ENCODE measurements at regions not wholly inside any gene's neighbourhood (a gene's known extent, or its start where the extent isn't known, plus 50 kb on each side); places are given as distances from the start of the nearest gene placed in this dataset.
"Not testable (repeated sequence)": the region's sequence is repeated elsewhere in the genome, so short reads cannot be mapped to it uniquely, and the experiment has no call there.

DNA sequence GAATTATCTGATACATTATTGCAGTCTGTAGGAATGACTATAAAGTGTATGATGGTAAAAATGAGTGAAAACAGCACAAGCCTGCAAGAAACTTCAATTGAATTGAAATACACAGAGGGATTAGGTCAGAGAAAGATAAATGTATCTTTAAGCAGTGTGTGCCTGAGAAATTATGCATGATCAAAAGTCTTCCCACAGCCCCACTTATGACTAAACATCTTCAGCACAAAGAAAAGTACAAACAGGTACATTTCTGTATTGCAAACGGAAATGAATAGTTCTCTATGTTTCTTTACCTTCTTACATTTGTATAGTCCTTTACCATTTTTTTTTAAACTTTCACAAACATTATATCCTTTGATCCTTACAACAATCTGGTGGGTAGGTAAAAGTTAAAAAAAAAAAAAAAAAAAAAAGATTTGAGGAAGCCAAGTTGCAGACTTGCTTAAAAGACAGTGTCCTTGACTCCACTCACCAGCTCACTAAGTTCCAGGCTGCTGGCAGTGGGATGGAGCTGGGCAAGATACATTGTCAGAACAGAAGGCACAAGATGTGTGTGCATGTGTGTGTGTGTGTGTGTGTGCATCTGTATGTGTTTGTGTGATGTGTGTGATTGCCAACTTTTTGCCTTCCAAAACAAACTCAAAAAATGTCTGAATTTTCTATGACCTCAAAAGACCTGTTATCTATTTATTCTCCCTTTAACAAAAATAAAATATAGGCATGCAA, 423.7 kb upstream of the ACVR2A start:
- Histone ChIP-seq H3K9me3 (ENCODE audit: control insufficient read depth, insufficient read depth, low read depth, low read length) (no peaks in the 10 kb centered on the region), H3K27me3 (ENCODE audit: control insufficient read depth, insufficient read depth, low read length) (no peaks in the 10 kb centered on the region), H3K4me1 (ENCODE audit: control insufficient read depth, extremely low read depth, insufficient read depth, low read length) (no peaks in the 10 kb centered on the region), H3K36me3 (ENCODE audit: control insufficient read depth, insufficient read depth, low read length) (no peaks in the 10 kb centered on the region), H3K4me3 (replicated peaks in 1 of 4; ENCODE audit: control extremely low read depth in 1 of 4, insufficient read depth in 1 of 4, low read depth in 3 of 4, low read length in 4 of 4) (no peak overlapping the region), H3K4me2 (ENCODE audit: extremely low read depth, insufficient read depth, low read length) (no peak overlapping the region), H3K9ac (ENCODE audit: insufficient read depth, low read length) (no peak overlapping the region), H2AFZ (ENCODE audit: low read length) (no peak overlapping the region), H3K27ac (ENCODE audit: insufficient read depth, low read length) (no peak overlapping the region), H4K20me1 (ENCODE audit: control insufficient read depth, extremely low read depth, insufficient read depth, low read length) (no peaks in the 10 kb centered on the region), H3K79me2 (ENCODE audit: control insufficient read depth, insufficient read depth, low read length) (no peaks in the 10 kb centered on the region)
- TF ChIP-seq, protein P1, sequence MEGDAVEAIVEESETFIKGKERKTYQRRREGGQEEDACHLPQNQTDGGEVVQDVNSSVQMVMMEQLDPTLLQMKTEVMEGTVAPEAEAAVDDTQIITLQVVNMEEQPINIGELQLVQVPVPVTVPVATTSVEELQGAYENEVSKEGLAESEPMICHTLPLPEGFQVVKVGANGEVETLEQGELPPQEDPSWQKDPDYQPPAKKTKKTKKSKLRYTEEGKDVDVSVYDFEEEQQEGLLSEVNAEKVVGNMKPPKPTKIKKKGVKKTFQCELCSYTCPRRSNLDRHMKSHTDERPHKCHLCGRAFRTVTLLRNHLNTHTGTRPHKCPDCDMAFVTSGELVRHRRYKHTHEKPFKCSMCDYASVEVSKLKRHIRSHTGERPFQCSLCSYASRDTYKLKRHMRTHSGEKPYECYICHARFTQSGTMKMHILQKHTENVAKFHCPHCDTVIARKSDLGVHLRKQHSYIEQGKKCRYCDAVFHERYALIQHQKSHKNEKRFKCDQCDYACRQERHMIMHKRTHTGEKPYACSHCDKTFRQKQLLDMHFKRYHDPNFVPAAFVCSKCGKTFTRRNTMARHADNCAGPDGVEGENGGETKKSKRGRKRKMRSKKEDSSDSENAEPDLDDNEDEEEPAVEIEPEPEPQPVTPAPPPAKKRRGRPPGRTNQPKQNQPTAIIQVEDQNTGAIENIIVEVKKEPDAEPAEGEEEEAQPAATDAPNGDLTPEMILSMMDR (conservative IDR thresholded peaks at IDR 0.05 in 1 of 2, IDR thresholded peaks at IDR 0.05 in 1 of 2; ENCODE audit: low read depth in 1 of 2, low read length in 2 of 2), result no peak
- TF ChIP-seq EZH2 (IDR thresholded peaks at IDR 0.05; ENCODE audit: low read length, missing control alignments), result no peak
- no peak for DNase-seq (ENCODE audit: low read depth in 2 of 2)

GRCh38 chr2:147420517-147420916, 424.3 kb upstream of the ACVR2A start:
- Histone ChIP-seq H3K79me2 (ENCODE audit: control insufficient read depth, insufficient read depth, low read length) (no peaks in the 10 kb centered on the region), H3K9ac (ENCODE audit: insufficient read depth, low read length) (no peak overlapping the region), H3K27me3 (ENCODE audit: control insufficient read depth, insufficient read depth, low read length) (no peaks in the 10 kb centered on the region), H3K9me3 (ENCODE audit: control insufficient read depth, insufficient read depth, low read depth, low read length) (no peaks in the 10 kb centered on the region), H3K27ac (ENCODE audit: insufficient read depth, low read length) (no peak overlapping the region), H2AFZ (ENCODE audit: low read length) (no peak overlapping the region), H3K4me2 (ENCODE audit: extremely low read depth, insufficient read depth, low read length) (no peak overlapping the region), H3K4me3 (replicated peaks in 1 of 4; ENCODE audit: control extremely low read depth in 1 of 4, insufficient read depth in 1 of 4, low read depth in 3 of 4, low read length in 4 of 4) (no peak overlapping the region), H3K4me1 (ENCODE audit: control insufficient read depth, extremely low read depth, insufficient read depth, low read length) (no peaks in the 10 kb centered on the region), H3K36me3 (ENCODE audit: control insufficient read depth, insufficient read depth, low read length) (no peaks in the 10 kb centered on the region), H4K20me1 (ENCODE audit: control insufficient read depth, extremely low read depth, insufficient read depth, low read length) (no peaks in the 10 kb centered on the region)
- TF ChIP-seq, protein P1 (conservative IDR thresholded peaks at IDR 0.05 in 1 of 2, IDR thresholded peaks at IDR 0.05 in 1 of 2; ENCODE audit: low read depth in 1 of 2, low read length in 2 of 2), result no peak
- TF ChIP-seq EZH2 (IDR thresholded peaks at IDR 0.05; ENCODE audit: low read length, missing control alignments), result no peak
- no peak for DNase-seq (ENCODE audit: low read depth in 2 of 2)

- Histone ChIP-seq H3K4me3 (replicated peaks in 1 of 4; ENCODE audit: control extremely low read depth in 1 of 4, insufficient read depth in 1 of 4, low read depth in 3 of 4, low read length in 4 of 4) (no peak overlapping the region), H3K27me3 (ENCODE audit: control insufficient read depth, insufficient read depth, low read length) (no peaks in the 10 kb centered on the region), H3K4me2 (ENCODE audit: extremely low read depth, insufficient read depth, low read length) (no peak overlapping the region), H3K36me3 (ENCODE audit: control insufficient read depth, insufficient read depth, low read length) (no peaks in the 10 kb centered on the region), H3K79me2 (ENCODE audit: control insufficient read depth, insufficient read depth, low read length) (no peaks in the 10 kb centered on the region), H4K20me1 (ENCODE audit: control insufficient read depth, extremely low read depth, insufficient read depth, low read length) (no peaks in the 10 kb centered on the region), H3K27ac (ENCODE audit: insufficient read depth, low read length) (no peak overlapping the region), H3K9me3 (ENCODE audit: control insufficient read depth, insufficient read depth, low read depth, low read length) (no peaks in the 10 kb centered on the region), H3K9ac (ENCODE audit: insufficient read depth, low read length) (no peak overlapping the region), H2AFZ (ENCODE audit: low read length) (no peak overlapping the region), H3K4me1 (ENCODE audit: control insufficient read depth, extremely low read depth, insufficient read depth, low read length) (no peaks in the 10 kb centered on the region)
- no peak for TF ChIP-seq EZH2 (IDR thresholded peaks at IDR 0.05; ENCODE audit: low read length, missing control alignments)
- TF ChIP-seq, protein P1 (conservative IDR thresholded peaks at IDR 0.05 in 1 of 2, IDR thresholded peaks at IDR 0.05 in 1 of 2; ENCODE audit: low read depth in 1 of 2, low read length in 2 of 2), result no peak
- peak in 1 of 2 donors; percentile 51 for DNase-seq (ENCODE audit: low read depth in 2 of 2)
Measured at GRCh38 chr2:147416099-147416498, 428.7 kb upstream of the ACVR2A start.

DNA sequence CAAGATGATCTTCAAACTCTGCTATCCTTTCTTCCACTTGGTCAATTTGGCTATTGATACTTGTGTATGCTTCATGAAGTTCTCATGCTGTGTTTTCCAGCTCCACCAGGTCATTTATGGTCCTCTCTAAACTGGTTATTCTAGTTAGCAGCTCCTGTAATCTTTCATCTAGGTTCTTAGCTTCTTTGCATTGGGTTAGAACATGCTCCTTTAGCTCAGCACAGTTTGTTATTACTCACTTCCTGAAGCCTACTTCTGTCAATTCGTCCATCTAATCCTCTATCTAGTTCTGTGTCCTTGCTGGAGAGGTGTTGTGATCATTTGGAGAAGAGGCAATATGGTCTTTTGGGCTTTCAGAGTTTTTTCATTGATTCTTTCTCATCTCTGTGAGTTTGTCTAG, 430.2 kb upstream of the ACVR2A start:
- not testable (repeated sequence) for H3K36me3 ChIP-seq (ENCODE audit: control insufficient read depth, insufficient read depth, low read length); H3K4me2 ChIP-seq (ENCODE audit: extremely low read depth, insufficient read depth, low read length); H4K20me1 ChIP-seq (ENCODE audit: control insufficient read depth, extremely low read depth, insufficient read depth, low read length); H3K4me1 ChIP-seq (ENCODE audit: control insufficient read depth, extremely low read depth, insufficient read depth, low read length); H3K27ac ChIP-seq (ENCODE audit: insufficient read depth, low read length); H3K79me2 ChIP-seq (ENCODE audit: control insufficient read depth, insufficient read depth, low read length); DNase-seq (ENCODE audit: low read depth in 2 of 2); H3K9me3 ChIP-seq (ENCODE audit: control insufficient read depth, insufficient read depth, low read depth, low read length); H3K4me3 ChIP-seq (replicated peaks in 1 of 4; ENCODE audit: control extremely low read depth in 1 of 4, insufficient read depth in 1 of 4, low read depth in 3 of 4, low read length in 4 of 4); H3K27me3 ChIP-seq (ENCODE audit: control insufficient read depth, insufficient read depth, low read length); H3K9ac ChIP-seq (ENCODE audit: insufficient read depth, low read length); H2AFZ ChIP-seq (ENCODE audit: low read length)

Data from fibroblast of lung (primary cell).